H1 (cell line): ENCODE measurements at regions not wholly inside any gene's neighbourhood (a gene's known extent, or its start where the extent isn't known, plus 50 kb on each side); places are given as distances from the start of the nearest gene placed in this dataset.

Experiments
- EZH2 ChIP-seq: fragments of 200-600 bp; sonication (generic); IDR thresholded peaks from 2 replicates; pipeline ENCODE4 v1.7.1; 2012; ENCODE audit warnings: low read depth, mild to moderate bottlenecking, moderate library complexity, low read length, inconsistent platforms; ENCODE audit not compliant: severe bottlenecking
- SIRT6 ChIP-seq: IDR thresholded peaks from one replicate; pipeline ENCODE4 v1.7.1; 2012; ENCODE audit warnings: low read length, inconsistent platforms

GRCh38 chr4:138863160-138863559, 152.4 kb upstream of the NOCT start (continued):
- no peak for TF ChIP-seq SIRT6
- no peak for TF ChIP-seq EZH2
